Lower lobe of right lung (tissue), 2 donors: ENCODE measurements at regions not wholly inside any gene's neighbourhood (a gene's known extent, or its start where the extent isn't known, plus 50 kb on each side); places are given as distances from the start of the nearest gene placed in this dataset.
"Not testable (repeated sequence)": the region's sequence is repeated elsewhere in the genome, so short reads cannot be mapped to it uniquely, and the experiment has no call there.

Experiments
- ATAC-seq, 2 donors: fragments of 200-7000 bp; cut with Tn5 transposase; one replicate each; pipeline ENCODE4 v1.9.1; 2020 to 2022; ENCODE audit warnings: mild to moderate bottlenecking in 2 of 2, moderate library complexity in 2 of 2
- DNase-seq: peaks from one replicate; pipeline ENCODE4 v3.0.0-alpha.2; 2020
- H3K27ac ChIP-seq: fragments of 200-600 bp; one replicate; pipeline ENCODE4 v1.8.0; 2022
- H3K27me3 ChIP-seq: fragments of 200-600 bp; one replicate; pipeline ENCODE4 v1.8.0; 2022; ENCODE audit warnings: low read depth
- H3K36me3 ChIP-seq: fragments of 200-600 bp; one replicate; pipeline ENCODE4 v1.8.0; 2022; ENCODE audit warnings: mild to moderate bottlenecking
- H3K4me1 ChIP-seq: fragments of 200-600 bp; one replicate; pipeline ENCODE4 v1.8.0; 2022
- H3K4me3 ChIP-seq: fragments of 200-600 bp; one replicate; pipeline ENCODE4 v1.8.0; 2022; ENCODE audit warnings: mild to moderate bottlenecking
- H3K9me3 ChIP-seq: fragments of 200-600 bp; one replicate; pipeline ENCODE4 v1.8.0; 2022
- CTCF ChIP-seq: fragments of 200-600 bp; IDR thresholded peaks from one replicate; pipeline ENCODE4 v1.8.0; 2022; ENCODE audit warnings: antibody characterized with exemption, mild to moderate bottlenecking
- intact Hi-C: fragments of 100-400 bp; cut with DNase I; formaldehyde crosslinking; loops from one replicate; pipeline ENCODE4 v1.11.0; 2022
- donor health status: DM: no; HTN: yes; CAD: no; lungs with severe emphysema.

GRCh38 chr2:181798022-181798421 lies 93.5 kb upstream of the ITPRID2 start:
- no peak overlapping the region for H3K27ac ChIP-seq
- no peak for TF ChIP-seq CTCF
- no peak overlapping the region for H3K4me3 ChIP-seq

GRCh38 chr2:181802300-181802699 lies 89.2 kb upstream of the ITPRID2 start:
- intact Hi-C loops, DNase-seq, H3K4me1 ChIP-seq, H3K27ac ChIP-seq, ATAC-seq, H3K4me3 ChIP-seq, H3K36me3 ChIP-seq, H3K27me3 ChIP-seq, H3K9me3 ChIP-seq: not testable (repeated sequence)

More at GRCh38 chr2:181798022-181798421, 93.5 kb upstream of the ITPRID2 start:
- Histone ChIP-seq H3K9me3 (no peaks in the 10 kb centered on the region), H3K4me1 (no peaks in the 10 kb centered on the region), H3K27me3 (no peaks in the 10 kb centered on the region), H3K36me3 (no peaks in the 10 kb centered on the region)
- DNase-seq = no peak
- ATAC-seq = no peak
- intact Hi-C loops = no loop called here

- intact Hi-C loops, DNase-seq, H3K27me3 ChIP-seq, H3K4me1 ChIP-seq, H3K9me3 ChIP-seq, H3K36me3 ChIP-seq, H3K27ac ChIP-seq, ATAC-seq, H3K4me3 ChIP-seq: not testable (repeated sequence)
Observed at GRCh38 chr2:181803903-181804799, 87.4 kb upstream of the ITPRID2 start.

GRCh38 chr2:181805228-181806038 lies 86.1 kb upstream of the ITPRID2 start:
- Histone ChIP-seq H3K36me3 (no peaks in the 10 kb centered on the region), H3K27ac (no peak overlapping the region), H3K27me3 (no peaks in the 10 kb centered on the region), H3K4me1 (peaks cover 9% of the 10 kb centered on the region), H3K9me3 (no peaks in the 10 kb centered on the region), H3K4me3 (no peak overlapping the region)
- intact Hi-C loops = no loop called here
- ATAC-seq (peak; percentile 43 to 51), DNase-seq (no peak)
- no peak for TF ChIP-seq CTCF

GRCh38 chr2:181806039-181806392 lies 85.5 kb upstream of the ITPRID2 start:
- no peak for ATAC-seq
- Histone ChIP-seq H3K9me3 (no peaks in the 10 kb centered on the region), H3K27ac (no peak overlapping the region), H3K27me3 (no peaks in the 10 kb centered on the region), H3K36me3 (no peaks in the 10 kb centered on the region), H3K4me3 (no peak overlapping the region), H3K4me1 (peaks cover 9% of the 10 kb centered on the region)
- TF ChIP-seq CTCF = no peak
- DNase-seq = no peak
- intact Hi-C loops = no loop called here

GRCh38 chr2:181807526-181807925 lies 84.0 kb upstream of the ITPRID2 start:
- intact Hi-C loops = no loop called here
- Histone ChIP-seq H3K4me1 (peaks cover 18% of the 10 kb centered on the region), H3K4me3 (no peak overlapping the region), H3K27me3 (no peaks in the 10 kb centered on the region), H3K36me3 (no peaks in the 10 kb centered on the region), H3K9me3 (no peaks in the 10 kb centered on the region), H3K27ac (no peak overlapping the region)
- TF ChIP-seq CTCF = no peak
- DNase-seq = no peak
- no peak for ATAC-seq
